ENCODE measurements at regions not wholly inside any gene's neighbourhood (a gene's known extent, or its start where the extent isn't known, plus 50 kb on each side); places are given as distances from the start of the nearest gene placed in this dataset.

- TF ChIP-seq CTCF (IDR thresholded peaks at IDR 0.05) (no peak), POLR2A (IDR thresholded peaks at IDR 0.05) (no peak)
Observed at GRCh38 chr5:89407054-89407453, 524.1 kb upstream of the MEF2C start.
